SK-N-SH (cell line): ENCODE measurements at regions not wholly inside any gene's neighbourhood (a gene's known extent, or its start where the extent isn't known, plus 50 kb on each side); places are given as distances from the start of the nearest gene placed in this dataset.
"Not testable (repeated sequence)": the region's sequence is repeated elsewhere in the genome, so short reads cannot be mapped to it uniquely, and the experiment has no call there.

Source experiments
- CTCF ChIA-PET: fragments of 300-600, 350-600 bp; formaldehyde crosslinking; extraction: SDS; loops from one replicate; lab custom pipeline; 2021; lab: Yijun Ruan, JAX
- POLR2A ChIA-PET: fragments of 350-600 bp; sonication (Branson Sonifier 250); formaldehyde crosslinking; extraction: SDS; loops from one replicate; lab custom pipeline; 2020; ENCODE audit warnings: antibody characterized with exemption, inconsistent platforms; lab: Yijun Ruan, JAX
- DNase-seq: peaks from one replicate; pipeline ENCODE4 v3.0.0; 2012
- H2AFZ ChIP-seq: fragments of 200-600 bp; sonication (generic); 2 replicates; pipeline ENCODE4 v1.8.1; 2016; ENCODE audit warnings: antibody characterized with exemption, mild to moderate bottlenecking, low read depth
- H3F3A ChIP-seq: fragments of 200-600 bp; sonication (generic); replicated peaks from 2 replicates; pipeline ENCODE3; 2016; ENCODE audit warnings: antibody characterized with exemption, mild to moderate bottlenecking; ENCODE audit not compliant: insufficient read depth
- H3K27ac ChIP-seq, 2 experiments: fragments of 200-500 bp in 1 of 2; fragments of 200-600 bp in 1 of 2; sonication (Bioruptor generic) in 1 of 2; sonication (generic), shearing (Covaris generic) in 1 of 2; 2 replicates each; pipeline versions ENCODE4 v1.5.1 to v1.6.1; 2014 to 2016; ENCODE audit warnings: low read depth in 2 of 2, inconsistent platforms in 1 of 2, low read length in 1 of 2, mild to moderate bottlenecking in 1 of 2, mixed read lengths in 1 of 2
- H3K27me3 ChIP-seq: fragments of 200-600 bp; sonication (generic), shearing (Covaris generic); 2 replicates; pipeline ENCODE4 v1.6.1; 2016; ENCODE audit warnings: mixed run types; ENCODE audit not compliant: insufficient read depth
- H3K36me3 ChIP-seq, 2 experiments: fragments of 200-500 bp in 1 of 2; fragments of 200-600 bp in 1 of 2; sonication (Bioruptor generic) in 1 of 2; sonication (generic) in 1 of 2; replicated peaks in 1 of 2; 2 replicates each; pipeline versions ENCODE3 to v1.5.1; 2014 to 2016; ENCODE audit warnings: low read length in 1 of 2, mild to moderate bottlenecking in 1 of 2; ENCODE audit not compliant: insufficient read depth in 2 of 2, control insufficient read depth in 1 of 2
- H3K4me1 ChIP-seq, 2 experiments: fragments of 200-500 bp in 1 of 2; fragments of 200-600 bp in 1 of 2; sonication (Bioruptor generic) in 1 of 2; sonication (generic), shearing (Covaris generic) in 1 of 2; 2 replicates each; pipeline versions ENCODE4 v1.5.1 to v1.6.1; 2014 to 2016; ENCODE audit warnings: low read depth in 1 of 2, low read length in 1 of 2, mixed run types in 1 of 2; ENCODE audit not compliant: insufficient read depth in 2 of 2, control insufficient read depth in 1 of 2
- H3K4me2 ChIP-seq: fragments of 200-600 bp; sonication (generic), shearing (Covaris generic); 2 replicates; pipeline ENCODE4 v1.6.1; 2017; ENCODE audit warnings: mixed run types
- H3K4me3 ChIP-seq, 2 experiments: fragments of 200-500 bp in 1 of 2; fragments of 200-600 bp in 1 of 2; sonication (Bioruptor generic) in 1 of 2; sonication (generic), shearing (Covaris generic) in 1 of 2; 2 replicates each; pipeline versions ENCODE4 v1.5.1 to v1.8.1; 2014 to 2016; ENCODE audit warnings: low read depth in 2 of 2, inconsistent platforms in 1 of 2, low read length in 1 of 2, mild to moderate bottlenecking in 1 of 2, mixed read lengths in 1 of 2, moderate library complexity in 1 of 2
- H3K79me2 ChIP-seq: fragments of 200-600 bp; sonication (generic); 2 replicates; pipeline ENCODE4 v1.8.1; 2017; ENCODE audit warnings: mild to moderate bottlenecking; ENCODE audit not compliant: insufficient read depth
- H3K9ac ChIP-seq: fragments of 200-600 bp; sonication (generic); 2 replicates; pipeline ENCODE4 v1.6.1; 2017; ENCODE audit warnings: mixed run types
- H3K9me2 ChIP-seq: fragments of 200-600 bp; sonication (generic); 2 replicates; pipeline ENCODE4 v1.6.1; 2017; ENCODE audit warnings: mixed run types
- H3K9me3 ChIP-seq: fragments of 200-600 bp; sonication (generic); 2 replicates; pipeline ENCODE4 v1.6.1; 2017; ENCODE audit warnings: mixed run types, mild to moderate bottlenecking, moderate library complexity
- H4K20me1 ChIP-seq: fragments of 200-600 bp; sonication (generic); 2 replicates; pipeline ENCODE4 v1.6.1; 2017; ENCODE audit warnings: mild to moderate bottlenecking, mixed run types; ENCODE audit not compliant: insufficient read depth
- ELF1 ChIP-seq: IDR thresholded peaks from 2 replicates; pipeline ENCODE4 v1.4.0; 2012
- MEF2A ChIP-seq: IDR thresholded peaks from 2 replicates; pipeline ENCODE4 v1.4.0; 2012; ENCODE audit warnings: low read depth, borderline replicate concordance
- PBX3 ChIP-seq: IDR thresholded peaks from 2 replicates; pipeline ENCODE4; 2012
- WGBS: methylation state at CpG from one replicate; pipeline ENCODE4 v1.1.6; 2017; ENCODE audit warnings: low lambda C conversion rate; 5-methylcytosine and 5-hydroxymethylcytosine counted together

GRCh38 chr14:105774001-105774400 lies 247.6 kb downstream of the TMEM121 start:
- DNase-seq, result no peak
- WGBS, result 7% methylated on average over 3 of the region's 3 CpGs
- H3K4me3 ChIP-seq, result no peak overlapping the region
- H3K4me1 ChIP-seq, result peaks cover 0 to 4% of the 10 kb centered on the region in 2 experiments; a peak in 1 of 4 replicates
- no peak overlapping the region for H2AFZ ChIP-seq
- H3K27me3 ChIP-seq, result no peaks in the 10 kb centered on the region
- TF ChIP-seq PBX3 (no peak), MEF2A (no peak), ELF1 (no peak)
- H3K27ac ChIP-seq, result no peak overlapping the region
- no peaks in the 10 kb centered on the region for H3K9me2 ChIP-seq
- no peaks in the 10 kb centered on the region; the same call in 1 of the 2 replicates for H3K9me3 ChIP-seq
- ChIA-PET POLR2A (no interaction called here), CTCF (no interaction called here)
- no peak overlapping the region for H3K9ac ChIP-seq
- no peak overlapping the region for H3K4me2 ChIP-seq
- no peaks in the 10 kb centered on the region for H3K79me2 ChIP-seq
- no peaks in the 10 kb centered on the region for H3K36me3 ChIP-seq
- no peaks in the 10 kb centered on the region for H4K20me1 ChIP-seq
- H3F3A ChIP-seq, result no peaks in the 10 kb centered on the region

- H3K36me3 ChIP-seq, H2AFZ ChIP-seq, H3F3A ChIP-seq, CTCF ChIA-PET, H3K27ac ChIP-seq, H3K4me1 ChIP-seq, DNase-seq, H3K9ac ChIP-seq, H3K4me2 ChIP-seq, H4K20me1 ChIP-seq, H3K79me2 ChIP-seq, H3K9me3 ChIP-seq, POLR2A ChIA-PET, H3K27me3 ChIP-seq, H3K4me3 ChIP-seq, H3K9me2 ChIP-seq: not testable (repeated sequence)
- 17% methylated on average over 16 of the region's 20 CpGs for WGBS
These were observed 248.4 kb downstream of the TMEM121 start for GRCh38 chr14:105774585-105775348.

GRCh38 chr14:105775349-105775923 lies 249.1 kb downstream of the TMEM121 start:
- H3F3A ChIP-seq, POLR2A ChIA-PET, H3K4me1 ChIP-seq, H4K20me1 ChIP-seq, H3K27ac ChIP-seq, H3K9me3 ChIP-seq, CTCF ChIA-PET, H3K9me2 ChIP-seq, H3K27me3 ChIP-seq, H3K9ac ChIP-seq, DNase-seq, H3K79me2 ChIP-seq, H3K36me3 ChIP-seq, H3K4me2 ChIP-seq, H3K4me3 ChIP-seq, H2AFZ ChIP-seq: not testable (repeated sequence)
- WGBS, result 29% methylated on average over 6 of the region's 17 CpGs

GRCh38 chr14:105776112-105776511 lies 249.7 kb downstream of the TMEM121 start:
- H4K20me1 ChIP-seq, H3K9ac ChIP-seq, H3K79me2 ChIP-seq, H3K27ac ChIP-seq, H3K9me3 ChIP-seq, H3K4me2 ChIP-seq, H2AFZ ChIP-seq, POLR2A ChIA-PET, H3K27me3 ChIP-seq, DNase-seq, CTCF ChIA-PET, H3K36me3 ChIP-seq, H3K4me1 ChIP-seq, H3F3A ChIP-seq, H3K4me3 ChIP-seq, H3K9me2 ChIP-seq: not testable (repeated sequence)
- WGBS, result 50% methylated on average over 2 of the region's 6 CpGs
